Bronchial epithelial cell (primary cell): ENCODE measurements at regions not wholly inside any gene's neighbourhood (a gene's known extent, or its start where the extent isn't known, plus 50 kb on each side); places are given as distances from the start of the nearest gene placed in this dataset.
"Not testable (repeated sequence)": the region's sequence is repeated elsewhere in the genome, so short reads cannot be mapped to it uniquely, and the experiment has no call there.

Experiments
- DNase-seq: peaks from one replicate; pipeline ENCODE4 v3.0.0-alpha.2; 2010; ENCODE audit warnings: low read depth
- FAIRE-seq: peaks from 2 replicates; lab custom pipeline; 2011; peaks lifted over from hg19 to GRCh38; lab: Jason Lieb, UNC
- H3K27me3 ChIP-seq: 2 replicates; pipeline ENCODE4 v1.5.1; 2011; ENCODE audit warnings: low read length; ENCODE audit not compliant: control insufficient read depth, insufficient read depth
- H3K36me3 ChIP-seq: 2 replicates; pipeline ENCODE4 v1.5.1; 2011; ENCODE audit warnings: low read length; ENCODE audit not compliant: control insufficient read depth, insufficient read depth
- H3K4me3 ChIP-seq: 2 replicates; pipeline ENCODE4 v1.5.1; 2011; ENCODE audit warnings: mild to moderate bottlenecking, low read depth, low read length, control low read depth
- TF ChIP-seq, protein P1 (sequence below): IDR thresholded peaks from 2 replicates; pipeline ENCODE4 v1.5.1; 2011; ENCODE audit warnings: mild to moderate bottlenecking, moderate library complexity, low read length, control low read depth, inconsistent platforms; ENCODE audit not compliant: insufficient read depth, severe bottlenecking

DNA sequence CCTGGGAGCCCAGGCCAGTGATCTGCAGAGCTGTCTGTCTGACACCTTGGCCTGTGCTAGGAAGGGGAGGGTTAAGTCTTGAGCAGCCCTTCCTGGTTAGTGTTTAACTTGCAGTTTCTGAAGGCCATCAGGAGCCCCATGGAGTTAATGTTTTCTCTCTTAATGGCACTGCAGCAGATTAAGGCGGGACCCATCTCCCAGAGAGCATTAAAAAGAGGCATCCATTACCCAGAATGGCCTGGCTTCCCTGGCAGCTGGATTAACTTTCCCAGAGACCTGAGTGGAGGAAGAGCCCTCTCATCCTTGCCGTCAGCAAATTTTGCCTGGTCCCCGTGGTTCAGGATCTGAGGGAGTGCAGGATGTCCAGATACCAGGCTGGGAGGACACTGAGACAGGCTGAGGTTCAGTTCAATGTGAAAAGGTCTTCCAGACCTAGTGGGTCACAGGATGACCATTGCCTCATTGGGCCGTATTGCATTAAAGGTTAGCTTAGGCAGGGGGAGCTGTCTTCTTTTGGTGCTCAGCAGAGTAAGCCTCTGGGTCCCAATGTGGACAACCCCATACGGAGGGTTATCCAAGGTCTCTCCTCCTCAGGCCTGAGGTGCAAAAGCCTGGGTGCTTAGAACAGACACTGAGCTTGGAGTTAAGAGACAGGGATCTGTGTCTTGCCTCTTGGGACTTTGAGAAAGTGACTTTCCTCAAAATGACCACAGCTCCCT lies 522.6 kb downstream of the PTPRU start:
- FAIRE-seq (no peak), DNase-seq (no peak)
- TF ChIP-seq, protein P1, sequence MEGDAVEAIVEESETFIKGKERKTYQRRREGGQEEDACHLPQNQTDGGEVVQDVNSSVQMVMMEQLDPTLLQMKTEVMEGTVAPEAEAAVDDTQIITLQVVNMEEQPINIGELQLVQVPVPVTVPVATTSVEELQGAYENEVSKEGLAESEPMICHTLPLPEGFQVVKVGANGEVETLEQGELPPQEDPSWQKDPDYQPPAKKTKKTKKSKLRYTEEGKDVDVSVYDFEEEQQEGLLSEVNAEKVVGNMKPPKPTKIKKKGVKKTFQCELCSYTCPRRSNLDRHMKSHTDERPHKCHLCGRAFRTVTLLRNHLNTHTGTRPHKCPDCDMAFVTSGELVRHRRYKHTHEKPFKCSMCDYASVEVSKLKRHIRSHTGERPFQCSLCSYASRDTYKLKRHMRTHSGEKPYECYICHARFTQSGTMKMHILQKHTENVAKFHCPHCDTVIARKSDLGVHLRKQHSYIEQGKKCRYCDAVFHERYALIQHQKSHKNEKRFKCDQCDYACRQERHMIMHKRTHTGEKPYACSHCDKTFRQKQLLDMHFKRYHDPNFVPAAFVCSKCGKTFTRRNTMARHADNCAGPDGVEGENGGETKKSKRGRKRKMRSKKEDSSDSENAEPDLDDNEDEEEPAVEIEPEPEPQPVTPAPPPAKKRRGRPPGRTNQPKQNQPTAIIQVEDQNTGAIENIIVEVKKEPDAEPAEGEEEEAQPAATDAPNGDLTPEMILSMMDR = no peak
- H3K4me3 ChIP-seq = no peak overlapping the region
- no peaks in the 10 kb centered on the region for H3K36me3 ChIP-seq
- no peaks in the 10 kb centered on the region for H3K27me3 ChIP-seq

DNA sequence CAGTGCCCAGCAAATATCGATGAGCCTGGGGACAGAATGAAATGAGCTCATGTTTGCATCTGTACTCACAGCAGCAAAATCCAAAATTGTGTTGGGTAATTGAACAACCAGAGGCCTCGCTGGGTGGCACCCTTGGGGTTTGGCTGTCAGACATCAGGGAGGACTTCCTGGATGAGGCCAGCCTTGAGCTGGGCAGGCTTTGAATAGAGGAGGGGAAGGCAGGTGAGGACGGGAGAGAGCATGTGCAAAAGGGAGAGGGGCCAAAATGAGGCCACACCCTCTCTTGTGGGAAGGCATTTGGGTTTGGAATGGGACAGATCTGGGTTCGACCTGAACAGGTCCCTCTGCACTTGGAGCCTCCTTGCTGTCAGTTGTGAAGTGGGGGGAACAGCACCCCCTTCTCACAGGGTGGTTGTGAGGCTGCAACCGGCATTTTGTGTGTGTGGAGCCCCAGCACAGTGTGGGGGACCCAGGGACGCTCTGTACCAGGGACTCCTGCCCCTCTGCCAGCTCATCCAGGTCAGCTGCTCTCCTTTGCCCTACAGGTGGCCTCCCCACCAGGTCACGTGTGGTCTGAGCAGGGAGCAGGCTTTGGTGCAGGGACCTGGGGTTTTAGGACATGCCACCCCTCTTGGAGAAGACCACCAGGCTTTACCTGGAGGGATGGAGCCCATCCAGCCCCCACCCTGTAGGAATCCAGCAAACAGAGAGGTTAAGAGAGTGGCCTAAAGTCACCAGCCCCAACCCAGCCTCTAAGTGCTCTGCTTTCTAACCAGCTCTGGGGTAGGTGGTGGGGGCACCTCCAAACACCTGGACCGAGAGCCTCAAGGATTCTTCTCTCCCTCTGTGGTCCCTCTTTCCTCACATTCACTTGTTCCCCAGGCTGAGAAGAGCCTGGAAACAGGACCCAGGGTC lies 521.8 kb downstream of the PTPRU start:
- peak; percentile 23 for FAIRE-seq
- no peak overlapping the region for H3K4me3 ChIP-seq
- no peaks in the 10 kb centered on the region for H3K27me3 ChIP-seq
- no peaks in the 10 kb centered on the region for H3K36me3 ChIP-seq
- TF ChIP-seq, protein P1 = no peak
- DNase-seq = no peak

DNA sequence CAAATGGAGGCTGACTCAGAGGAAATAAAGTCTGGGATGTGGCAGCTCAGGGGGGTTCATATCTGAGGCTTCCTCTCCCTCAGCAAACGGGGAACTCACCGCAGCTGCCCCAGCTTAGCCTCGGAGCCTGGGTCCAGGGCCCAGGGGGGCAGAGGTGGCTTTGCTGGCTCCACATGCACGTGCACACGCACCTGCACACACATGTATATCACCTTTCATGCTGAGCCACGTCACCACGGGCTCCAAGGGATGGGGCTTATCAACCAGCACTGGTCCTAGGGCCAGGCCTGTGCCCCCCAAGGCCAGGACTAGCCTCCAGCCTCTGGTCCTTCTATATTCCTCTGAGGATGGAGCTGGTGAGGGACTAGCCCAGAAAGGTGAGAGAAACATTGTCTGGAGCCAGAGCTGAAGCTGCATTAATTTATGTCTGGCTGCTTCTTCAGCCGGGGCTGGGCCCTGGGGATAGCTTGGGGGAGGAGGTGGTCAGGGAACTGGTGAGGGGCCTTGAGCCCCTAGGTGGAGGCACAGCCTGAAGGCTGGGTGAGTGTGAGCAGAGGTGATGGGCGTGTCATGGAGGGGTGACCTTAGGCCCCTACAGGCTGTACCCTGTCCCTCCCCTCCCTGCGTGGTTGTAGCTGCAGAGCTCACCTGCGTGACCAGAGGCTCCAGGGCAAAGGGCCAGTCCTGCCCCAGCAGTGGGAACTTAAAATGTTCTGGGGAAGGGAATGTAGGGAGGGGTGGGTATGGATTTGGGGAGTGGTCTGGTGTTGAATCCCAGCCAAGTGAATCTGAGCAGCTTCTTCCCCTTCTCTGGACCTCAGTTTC lies 520.8 kb downstream of the PTPRU start:
- Histone ChIP-seq H3K36me3 (no peaks in the 10 kb centered on the region), H3K4me3 (no peak overlapping the region), H3K27me3 (no peaks in the 10 kb centered on the region)
- TF ChIP-seq, protein P1 = no peak
- DNase-seq (no peak), FAIRE-seq (no peak)

DNA sequence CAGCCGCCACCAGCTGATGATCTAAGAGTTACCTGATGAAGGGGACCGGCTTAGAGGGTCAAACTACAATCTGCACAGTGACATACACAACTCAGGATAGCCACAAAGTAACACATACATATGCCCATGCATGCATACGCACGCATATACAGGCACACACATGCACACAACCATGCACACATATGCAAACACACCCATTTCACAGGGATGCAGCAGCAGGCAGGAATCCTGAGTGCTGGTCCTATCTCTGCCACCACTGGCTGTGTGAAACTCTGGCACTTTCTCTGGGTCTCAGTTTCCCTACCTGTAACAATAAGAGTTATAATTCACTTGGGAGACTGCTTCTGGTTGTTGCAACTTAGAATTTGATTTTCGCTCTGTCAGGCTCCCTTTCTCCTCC lies 520.2 kb downstream of the PTPRU start:
- Histone ChIP-seq H3K4me3 (no peak overlapping the region), H3K27me3 (no peaks in the 10 kb centered on the region), H3K36me3 (no peaks in the 10 kb centered on the region)
- DNase-seq (no peak), FAIRE-seq (peak; percentile 83)
- TF ChIP-seq, protein P1 = no peak

DNA sequence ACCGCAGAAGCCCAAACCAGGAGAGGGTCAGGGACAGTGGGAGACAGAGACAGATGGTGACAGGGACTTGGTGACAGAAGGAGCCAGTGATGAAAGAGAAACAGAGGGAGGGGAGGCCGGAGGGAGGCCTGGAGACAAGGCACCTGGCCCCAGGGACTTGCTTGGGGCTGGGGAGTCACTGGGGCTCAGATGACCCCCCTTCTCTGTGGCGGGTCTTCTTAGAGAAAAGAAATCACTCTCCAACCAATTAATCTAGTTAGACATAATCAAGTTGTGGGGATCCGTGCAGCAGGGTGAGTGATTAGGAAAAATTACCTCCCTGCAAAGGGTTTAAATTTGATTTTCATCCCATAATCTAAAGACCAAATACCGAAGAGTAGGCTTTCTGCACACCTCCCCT lies 519.8 kb downstream of the PTPRU start:
- H3K36me3 ChIP-seq = no peaks in the 10 kb centered on the region
- H3K4me3 ChIP-seq = no peak overlapping the region
- FAIRE-seq (no peak), DNase-seq (no peak)
- no peaks in the 10 kb centered on the region for H3K27me3 ChIP-seq
- TF ChIP-seq, protein P1 = no peak

DNA sequence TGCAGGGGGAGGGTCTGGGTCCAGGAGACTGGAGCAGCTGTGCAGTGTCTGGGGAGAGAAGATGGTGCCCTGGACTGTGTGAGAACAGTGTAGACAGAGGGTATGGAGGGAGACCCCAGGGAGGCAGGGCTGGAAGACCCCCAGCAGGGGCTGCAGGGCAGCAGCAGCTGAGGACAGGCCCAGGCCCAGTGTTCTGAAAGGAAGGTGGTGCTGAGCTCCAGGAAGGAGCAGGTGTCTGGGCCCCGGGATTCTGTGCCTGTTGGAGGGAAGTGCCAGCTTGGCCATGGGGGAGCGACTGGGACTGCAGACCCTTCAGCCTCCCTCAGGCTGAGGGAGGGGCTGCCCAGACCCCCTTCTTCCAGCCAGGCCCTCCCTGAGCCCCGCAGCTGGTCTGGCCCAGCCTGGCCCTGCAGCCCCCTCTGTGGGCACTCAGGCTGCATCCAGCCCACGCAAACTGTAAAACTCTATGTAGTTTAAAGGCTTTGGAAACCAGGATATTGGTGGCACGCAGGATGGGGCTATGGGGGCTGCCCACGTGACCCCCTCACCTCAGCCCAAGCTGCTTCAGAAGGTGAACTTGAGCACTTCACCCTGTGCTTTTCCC lies 519.2 kb downstream of the PTPRU start:
- DNase-seq, FAIRE-seq, H3K27me3 ChIP-seq, H3K4me3 ChIP-seq, H3K36me3 ChIP-seq: not testable (repeated sequence)
